Superior temporal gyrus (tissue), 1 donor: ENCODE measurements at regions not wholly inside any gene's neighbourhood (a gene's known extent, or its start where the extent isn't known, plus 50 kb on each side); places are given as distances from the start of the nearest gene placed in this dataset.

Experiments used
- DNase-seq: peaks from one replicate; pipeline ENCODE4 v3.0.0-alpha.2; 2016; ENCODE audit errors: extremely low spot score

DNA sequence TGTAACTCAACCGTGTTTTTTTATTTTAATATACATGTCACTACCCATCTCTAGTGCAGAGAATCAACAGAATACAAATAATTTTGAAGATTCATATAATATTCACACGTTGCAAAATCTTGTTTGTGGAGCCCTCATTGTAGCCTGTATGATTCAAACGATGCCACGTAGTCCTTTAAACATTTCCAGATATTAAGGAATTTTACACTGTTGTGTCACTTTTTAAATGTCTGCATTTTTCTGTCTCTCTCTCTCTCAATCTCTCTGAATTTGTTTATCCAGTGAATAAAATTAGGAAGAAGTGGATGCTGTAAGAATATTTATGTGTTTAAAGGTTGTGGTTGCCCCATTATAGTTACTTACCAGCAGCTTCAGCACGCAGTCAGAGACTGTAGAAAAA, 262.0 kb downstream of the PAX1 start:
- no peak for DNase-seq

DNA sequence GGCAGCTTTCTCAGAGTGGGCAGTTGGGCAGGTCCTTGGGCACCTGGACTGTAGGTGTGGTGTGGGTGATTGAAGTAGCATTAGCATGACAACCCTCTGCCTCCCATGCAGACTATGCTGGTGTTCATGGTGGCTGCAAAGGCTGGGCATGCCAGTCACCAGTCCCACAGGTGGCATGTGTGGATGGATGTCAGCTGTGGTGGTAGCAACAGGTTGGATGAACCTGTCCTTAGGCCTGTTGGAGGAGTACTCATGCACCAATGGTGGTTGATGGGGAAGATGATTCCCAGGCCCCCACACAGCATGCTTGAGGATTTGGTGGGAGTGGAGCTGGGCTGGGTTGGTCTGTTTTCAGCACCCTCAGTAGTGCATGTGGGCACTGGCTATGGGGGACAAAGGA, 251.1 kb downstream of the PAX1 start:
- DNase-seq, result no peak

GRCh38 chr20:21947406-21947805, 241.9 kb downstream of the PAX1 start:
- no peak for DNase-seq

DNA sequence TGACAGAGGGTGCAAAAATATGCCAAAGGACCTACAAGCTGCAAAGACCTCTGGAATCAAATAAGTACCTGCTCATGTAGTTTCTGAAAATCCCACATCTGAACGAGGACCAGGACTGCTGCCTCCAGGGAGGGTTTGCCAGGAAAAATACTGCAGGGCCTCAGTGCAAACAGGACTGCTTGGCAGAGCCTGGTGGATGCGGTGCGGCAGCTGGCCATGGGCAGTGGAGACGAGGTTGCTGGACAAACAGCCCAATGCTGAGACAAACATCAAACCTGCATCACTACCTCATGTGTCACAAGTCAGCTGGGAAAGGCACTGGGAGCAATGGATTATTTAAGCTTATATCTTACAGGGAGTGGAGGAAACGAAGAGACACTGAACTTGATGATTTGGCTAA, 238.8 kb downstream of the PAX1 start:
- no peak for DNase-seq

DNA sequence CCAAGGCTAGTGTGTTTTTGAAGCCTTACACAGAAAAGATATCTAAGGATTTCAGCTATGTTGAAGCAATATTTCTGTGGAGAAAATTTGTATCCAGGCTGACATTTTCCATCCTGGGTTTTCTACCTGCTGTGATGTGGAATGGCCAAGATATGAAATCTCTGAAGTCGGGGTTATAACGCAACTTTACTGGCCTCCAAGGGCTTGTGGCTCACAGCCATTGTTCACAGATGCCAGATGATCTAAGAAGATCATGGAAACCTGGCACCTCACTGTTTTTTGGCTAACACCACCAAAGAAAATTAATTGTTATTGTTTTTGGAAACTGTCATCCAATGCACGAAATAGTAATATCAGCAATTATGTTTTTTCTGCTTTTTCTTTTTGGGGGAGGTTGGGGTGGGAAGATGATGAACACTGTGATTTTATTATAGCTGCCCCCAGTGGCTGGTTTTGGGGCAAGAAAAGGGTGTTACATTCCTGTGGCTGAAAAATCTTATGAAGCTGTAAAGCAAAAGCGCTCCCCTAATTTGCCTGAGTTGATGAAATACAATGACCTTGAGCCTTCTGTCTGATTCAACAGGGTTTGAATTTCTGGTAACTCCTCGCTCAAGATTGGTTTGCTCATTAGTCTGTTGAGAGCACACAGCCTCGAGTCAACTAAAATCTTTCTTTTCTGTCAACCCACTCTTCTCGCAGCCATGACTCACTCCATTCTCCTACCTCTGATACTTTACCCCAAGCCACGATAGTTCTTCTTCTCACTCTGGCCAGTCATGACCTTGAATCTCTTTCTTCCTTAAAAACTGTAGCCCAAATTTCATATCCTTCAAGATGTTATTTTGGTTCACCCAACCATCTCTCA, 236.7 kb downstream of the PAX1 start:
- DNase-seq, result no peak

- no peak for DNase-seq
Observed at GRCh38 chr20:21936720-21937380, 231.4 kb downstream of the PAX1 start.

DNA sequence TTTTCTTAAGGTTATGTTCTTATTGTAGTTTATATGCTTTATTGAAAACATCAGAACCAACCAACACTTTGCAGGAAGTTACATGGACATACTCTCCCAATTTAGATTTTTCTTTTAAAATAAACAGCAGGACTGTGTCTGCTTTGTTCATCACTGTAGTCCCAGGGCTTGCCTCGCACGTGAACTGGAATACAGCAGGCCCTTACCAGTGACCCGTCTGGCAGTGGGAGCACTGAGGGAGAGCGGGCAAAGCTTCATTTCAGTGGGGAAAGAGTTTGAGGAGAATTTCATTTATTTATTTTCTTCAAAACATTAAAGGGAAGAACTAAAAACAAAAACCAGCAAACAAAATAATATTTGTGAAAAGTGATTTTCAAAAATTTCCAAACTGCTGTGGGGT, 230.8 kb downstream of the PAX1 start:
- DNase-seq, result no peak

- no peak for DNase-seq
Observed at GRCh38 chr20:21933526-21933925, 228.1 kb downstream of the PAX1 start.

GRCh38 chr20:21921251-21921650, 215.8 kb downstream of the PAX1 start:
- no peak for DNase-seq

DNA sequence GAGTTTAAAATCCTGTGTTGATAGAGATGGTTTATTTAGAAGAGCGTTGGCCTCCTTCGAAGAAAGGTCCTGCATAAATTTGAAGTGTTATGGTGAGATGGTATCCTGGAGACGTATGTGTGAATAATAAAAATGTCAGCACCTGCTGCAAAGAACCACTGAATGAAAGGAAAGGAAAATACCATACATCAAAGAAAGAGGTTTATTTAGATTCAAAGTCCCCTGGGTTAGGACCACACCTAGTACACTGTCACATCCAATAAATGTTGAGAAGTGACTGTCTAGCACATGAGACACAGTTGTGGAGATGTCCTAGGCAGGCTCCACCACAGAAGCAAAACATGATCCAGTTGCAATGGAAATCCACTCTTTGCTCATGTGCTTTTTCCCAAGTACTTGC, 214.7 kb downstream of the PAX1 start:
- DNase-seq, result no peak

GRCh38 chr20:21918398-21918797, 212.9 kb downstream of the PAX1 start:
- no peak for DNase-seq

DNA sequence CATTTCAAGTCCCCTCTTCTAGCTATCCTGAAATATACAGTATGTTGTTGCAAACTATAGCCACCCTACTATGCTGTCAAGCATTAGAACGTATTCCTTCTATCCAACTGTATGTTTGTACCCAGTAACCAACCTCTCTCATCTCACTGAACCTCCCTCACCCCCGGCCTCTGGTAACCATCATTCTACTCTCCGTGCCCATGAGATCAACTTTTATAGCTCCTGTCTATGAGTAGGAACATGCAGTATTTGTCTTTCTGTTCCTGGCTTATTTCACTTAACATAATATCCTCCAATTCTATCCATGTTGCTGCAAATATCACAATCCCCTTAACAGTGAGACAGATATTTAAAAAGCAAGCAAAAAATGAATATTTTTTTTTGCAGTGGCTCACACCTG, 196.9 kb downstream of the PAX1 start:
- no peak for DNase-seq

- DNase-seq, result no peak
Observed at GRCh38 chr20:21901470-21902275, 196.2 kb downstream of the PAX1 start.

DNA sequence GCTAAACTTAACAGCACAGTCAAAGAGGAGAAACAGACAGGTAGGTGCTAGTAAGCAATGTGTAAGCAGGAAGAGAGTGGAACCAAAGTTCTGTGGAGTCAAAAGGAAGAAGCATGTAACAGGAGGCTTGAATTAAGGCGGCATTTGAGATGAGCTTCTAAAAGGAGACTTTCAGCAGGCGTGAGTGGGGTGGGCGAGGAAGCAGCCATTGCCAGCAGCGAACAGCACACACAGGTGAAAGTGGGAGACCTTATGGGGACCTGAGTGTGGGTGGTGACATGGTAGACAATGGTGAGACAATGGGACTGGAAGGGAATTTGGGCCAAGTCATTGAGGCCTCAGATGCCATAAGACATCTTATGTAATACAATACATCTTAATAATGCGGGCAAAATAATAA, 195.0 kb downstream of the PAX1 start:
- no peak for DNase-seq

DNA sequence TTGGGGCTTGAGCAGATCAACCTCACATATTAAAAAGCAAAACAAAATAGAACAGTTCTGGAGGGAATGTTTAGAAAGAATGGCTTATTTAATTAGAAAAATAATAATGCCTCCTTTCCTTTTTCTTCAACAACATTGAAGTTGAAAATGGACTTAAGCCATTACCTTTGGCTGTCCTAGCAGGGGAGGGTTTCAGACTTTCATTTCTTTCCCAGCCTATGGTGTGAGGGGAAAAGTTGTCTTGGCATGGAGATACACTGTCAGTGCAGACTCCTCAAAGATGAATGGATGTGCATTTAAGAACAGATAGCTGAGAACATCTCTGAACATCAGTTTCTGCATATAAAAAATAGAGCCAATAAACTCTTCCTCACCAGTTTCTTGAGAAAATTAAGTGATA, 169.5 kb downstream of the PAX1 start:
- no peak for DNase-seq

- no peak for DNase-seq
Observed at GRCh38 chr20:21874127-21874526, 168.7 kb downstream of the PAX1 start.

- no peak for DNase-seq
Observed at GRCh38 chr20:21873291-21873690, 167.8 kb downstream of the PAX1 start.

- DNase-seq, result no peak
Observed at GRCh38 chr20:21867811-21868210, 162.3 kb downstream of the PAX1 start.

DNA sequence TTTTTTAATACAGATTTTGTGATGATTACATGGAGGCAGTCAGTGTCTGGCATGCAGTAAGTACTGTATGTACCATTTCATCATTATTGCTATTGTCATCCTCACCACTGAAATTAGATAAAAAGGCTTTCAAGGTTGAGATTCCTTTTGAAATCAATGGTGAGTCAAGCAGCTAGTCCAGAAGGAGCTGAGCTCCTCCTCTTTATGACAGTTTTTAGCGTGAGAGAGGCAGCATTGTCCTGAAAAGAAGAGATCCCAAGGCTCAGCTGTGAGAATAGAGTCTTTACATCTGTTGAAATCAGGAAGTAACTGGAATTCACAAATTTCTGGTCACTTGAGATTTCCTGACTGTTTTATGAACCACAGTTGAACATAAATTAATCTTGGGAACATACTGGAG, 161.9 kb downstream of the PAX1 start:
- DNase-seq, result no peak

- no peak for DNase-seq
Observed at GRCh38 chr20:21862956-21863355, 157.5 kb downstream of the PAX1 start.

GRCh38 chr20:21862259-21862946, 156.9 kb downstream of the PAX1 start:
- no peak for DNase-seq

DNA sequence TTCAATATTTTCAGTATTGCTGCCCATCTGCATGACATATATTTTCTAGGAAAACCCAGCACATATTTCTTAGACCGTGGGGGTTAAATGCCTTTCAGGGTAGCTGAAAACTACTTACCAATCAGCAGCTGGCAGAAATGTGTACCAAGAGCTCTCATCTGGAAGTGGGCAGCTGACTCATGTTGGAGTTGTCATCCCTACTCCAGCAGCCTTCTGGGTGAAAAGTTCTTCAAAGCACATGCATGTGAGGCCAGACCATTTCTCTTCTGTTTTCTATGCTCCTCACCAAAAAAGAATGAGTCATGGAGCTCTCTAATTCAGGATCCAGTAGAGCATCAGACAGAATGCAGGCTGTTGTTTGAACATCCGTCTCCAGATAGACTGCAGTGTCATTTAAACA, 135.5 kb downstream of the PAX1 start:
- DNase-seq, result no peak
